Upper lobe of left lung (tissue), 6 donors: ENCODE measurements at regions not wholly inside any gene's neighbourhood (a gene's known extent, or its start where the extent isn't known, plus 50 kb on each side); places are given as distances from the start of the nearest gene placed in this dataset.

Experiments used
- ATAC-seq, 2 donors: fragments of 200-7000 bp; cut with Tn5 transposase; one replicate each; pipeline ENCODE4 v1.9.1; 2022; ENCODE audit warnings: mild to moderate bottlenecking in 2 of 2, moderate library complexity in 2 of 2; ENCODE audit not compliant: low FRiP score in 2 of 2
- DNase-seq, 2 donors: peaks; one replicate each; pipeline ENCODE4 v3.0.0-alpha.2; 2019 to 2020
- H3K27ac ChIP-seq, 4 donors: fragments of 200-600 bp; sonication (generic); one replicate each; pipeline ENCODE4 v1.5.1; 2016 to 2019
- H3K27me3 ChIP-seq, 4 donors: fragments of 200-600 bp; sonication (generic); one replicate each; pipeline ENCODE4 v1.5.1; 2017 to 2019
- H3K36me3 ChIP-seq, 4 donors: fragments of 200-600 bp; sonication (generic); one replicate each; pipeline ENCODE4 v1.5.1; 2016 to 2019
- H3K4me1 ChIP-seq, 4 donors: fragments of 200-600 bp; sonication (generic); one replicate each; pipeline ENCODE4 v1.5.1; 2018 to 2019
- H3K4me3 ChIP-seq, 4 donors: fragments of 200-600 bp; sonication (generic); one replicate each; pipeline ENCODE4 v1.5.1; 2017 to 2019; ENCODE audit warnings: mild to moderate bottlenecking in 2 of 4, moderate library complexity in 1 of 4
- H3K9me3 ChIP-seq, 4 donors: fragments of 200-600 bp; sonication (generic); one replicate each; pipeline ENCODE4 v1.5.1; 2018 to 2019
- EP300 ChIP-seq, 4 donors: sonication (generic); formaldehyde crosslinking; IDR thresholded peaks; one replicate each; pipeline ENCODE4 v1.5.1; 2017; ENCODE audit warnings: antibody characterized with exemption in 4 of 4, control low read depth in 2 of 4
- POLR2A ChIP-seq, 4 donors: fragments of 450-650 bp; IDR thresholded peaks; one replicate each; pipeline ENCODE4 v1.5.1; 2016 to 2017; ENCODE audit warnings: antibody characterized with exemption in 4 of 4, mild to moderate bottlenecking in 2 of 4
- POLR2AphosphoS5 ChIP-seq, 2 donors: sonication (generic); formaldehyde crosslinking; IDR thresholded peaks; one replicate each; pipeline ENCODE4 v1.5.1; 2017; ENCODE audit warnings: antibody characterized with exemption in 2 of 2
- WGBS, 2 donors: methylation state at CpG; one replicate each; pipeline ENCODE4 v1.1.5; 2017 to 2018; 5-methylcytosine and 5-hydroxymethylcytosine counted together
- TF ChIP-seq, protein P1 (sequence below), 6 experiments: fragments of 450-650 bp in 4 of 6; fragments of 200-600 bp in 2 of 6; sonication (generic) in 2 of 6; IDR thresholded peaks; one replicate each; pipeline ENCODE4 v1.5.1; 2016 to 2019; ENCODE audit warnings: antibody characterized with exemption in 6 of 6
- donor health status: DM: no; HTN: no; CAD: no; lungs with moderate emphysema.
- donor health status: DM: no; HTN: yes; CAD: no; lungs with severe emphysema.

DNA sequence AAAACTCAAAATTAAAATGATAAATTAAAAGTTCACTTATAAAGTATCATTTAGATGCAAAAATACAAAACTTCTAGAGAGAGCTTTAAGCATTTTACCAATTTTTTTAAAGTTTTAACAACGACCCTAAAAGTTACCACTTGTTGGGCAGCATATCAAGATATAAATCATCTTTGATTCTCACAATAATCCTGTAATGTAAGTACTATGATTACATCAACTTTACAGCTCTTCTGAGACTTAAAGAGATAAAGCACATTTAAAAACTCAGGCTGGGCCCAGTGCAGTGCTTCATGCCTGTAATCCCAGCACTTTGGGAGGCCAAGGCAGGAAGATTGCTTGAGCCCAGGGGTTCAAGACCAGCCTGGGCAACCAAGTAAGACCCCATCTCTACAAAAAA lies 202.7 kb upstream of the GPC6 start:
- no peak for TF ChIP-seq POLR2A (IDR thresholded peaks at IDR 0.05)
- no peak for TF ChIP-seq POLR2AphosphoS5 (IDR thresholded peaks at IDR 0.05)
- TF ChIP-seq, protein P1, sequence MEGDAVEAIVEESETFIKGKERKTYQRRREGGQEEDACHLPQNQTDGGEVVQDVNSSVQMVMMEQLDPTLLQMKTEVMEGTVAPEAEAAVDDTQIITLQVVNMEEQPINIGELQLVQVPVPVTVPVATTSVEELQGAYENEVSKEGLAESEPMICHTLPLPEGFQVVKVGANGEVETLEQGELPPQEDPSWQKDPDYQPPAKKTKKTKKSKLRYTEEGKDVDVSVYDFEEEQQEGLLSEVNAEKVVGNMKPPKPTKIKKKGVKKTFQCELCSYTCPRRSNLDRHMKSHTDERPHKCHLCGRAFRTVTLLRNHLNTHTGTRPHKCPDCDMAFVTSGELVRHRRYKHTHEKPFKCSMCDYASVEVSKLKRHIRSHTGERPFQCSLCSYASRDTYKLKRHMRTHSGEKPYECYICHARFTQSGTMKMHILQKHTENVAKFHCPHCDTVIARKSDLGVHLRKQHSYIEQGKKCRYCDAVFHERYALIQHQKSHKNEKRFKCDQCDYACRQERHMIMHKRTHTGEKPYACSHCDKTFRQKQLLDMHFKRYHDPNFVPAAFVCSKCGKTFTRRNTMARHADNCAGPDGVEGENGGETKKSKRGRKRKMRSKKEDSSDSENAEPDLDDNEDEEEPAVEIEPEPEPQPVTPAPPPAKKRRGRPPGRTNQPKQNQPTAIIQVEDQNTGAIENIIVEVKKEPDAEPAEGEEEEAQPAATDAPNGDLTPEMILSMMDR (IDR thresholded peaks at IDR 0.05), result no peak
- no peak for TF ChIP-seq EP300 (IDR thresholded peaks at IDR 0.05)
- Histone ChIP-seq H3K27me3 (no peaks in the 10 kb centered on the region), H3K9me3 (no peaks in the 10 kb centered on the region), H3K27ac (no peak overlapping the region), H3K4me3 (no peak overlapping the region), H3K36me3 (no peaks in the 10 kb centered on the region), H3K4me1 (no peaks in the 10 kb centered on the region)
- DNase-seq (no peak), ATAC-seq (no peak)
- WGBS, 2 donors, result 33 to 45% methylated on average over 1 of the region's 1 CpG

DNA sequence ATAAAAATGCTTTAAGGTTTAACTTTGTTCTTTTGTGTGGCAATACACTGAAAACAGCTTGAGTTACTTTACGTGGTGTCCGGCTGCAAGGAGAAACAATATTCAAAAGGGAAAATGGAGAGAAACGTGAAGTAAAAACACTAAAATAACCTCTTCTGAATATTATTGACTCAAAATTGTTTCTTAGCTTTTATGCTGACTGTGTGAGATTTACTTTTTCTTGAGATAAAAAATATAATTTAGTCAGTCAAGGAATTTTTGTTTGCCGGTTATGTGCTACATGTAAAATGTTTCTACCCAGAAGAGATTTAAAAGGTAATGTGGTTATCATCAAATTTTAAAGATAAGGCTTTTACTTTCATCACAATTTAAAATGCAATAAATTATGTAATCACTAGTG lies 200.6 kb upstream of the GPC6 start:
- TF ChIP-seq, protein P1 (IDR thresholded peaks at IDR 0.05), result no peak
- TF ChIP-seq POLR2A (IDR thresholded peaks at IDR 0.05), result no peak
- no peak for TF ChIP-seq EP300 (IDR thresholded peaks at IDR 0.05)
- TF ChIP-seq POLR2AphosphoS5 (IDR thresholded peaks at IDR 0.05), result no peak
- no peaks in the 10 kb centered on the region for H3K27me3 ChIP-seq
- no peak overlapping the region for H3K27ac ChIP-seq
- no peaks in the 10 kb centered on the region for H3K36me3 ChIP-seq
- H3K4me1 ChIP-seq, result no peaks in the 10 kb centered on the region
- no peaks in the 10 kb centered on the region for H3K9me3 ChIP-seq
- DNase-seq, result no peak
- no peak overlapping the region for H3K4me3 ChIP-seq
- 82 to 84% methylated on average over 4 of the region's 4 CpGs for WGBS, 2 donors
- no peak for ATAC-seq

DNA sequence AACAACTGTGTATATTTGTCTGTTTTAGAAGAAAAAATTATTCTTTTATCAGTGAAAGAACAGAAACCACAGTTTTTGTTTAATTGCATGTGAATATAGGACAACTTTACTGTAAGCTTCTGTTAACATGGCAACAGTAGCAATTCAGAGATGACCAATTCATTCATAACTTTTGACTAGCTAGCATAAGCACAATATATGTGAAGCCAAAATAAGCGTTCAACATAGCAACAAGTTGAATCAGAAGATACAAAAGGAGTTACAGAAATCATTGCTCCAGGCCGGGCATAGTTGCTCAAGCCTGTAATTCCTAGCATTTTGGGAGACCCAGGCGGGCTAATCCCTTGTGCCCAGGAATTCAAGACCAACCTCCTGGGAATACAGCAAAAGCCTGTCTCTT lies 197.1 kb upstream of the GPC6 start:
- no peak for ATAC-seq

DNA sequence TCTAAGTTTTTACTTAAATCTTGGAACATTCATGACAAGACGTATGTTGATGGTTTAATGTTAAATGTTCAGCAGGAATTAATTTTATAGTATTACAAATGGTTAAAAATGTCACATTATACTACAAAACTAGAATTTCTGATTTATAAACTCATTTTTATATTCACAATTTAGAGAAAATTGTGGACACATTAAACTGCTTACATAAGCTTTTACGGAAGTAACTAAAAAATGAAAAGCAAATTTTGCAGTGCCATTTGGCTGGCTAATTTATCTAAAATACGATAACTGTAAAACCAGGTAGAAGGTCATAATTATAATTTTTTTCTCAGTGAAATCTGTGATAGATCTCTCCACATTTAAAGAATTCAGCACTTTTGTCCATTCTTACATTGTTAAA lies 190.2 kb upstream of the GPC6 start:
- 86 to 87% methylated on average over 3 of the region's 3 CpGs for WGBS, 2 donors
- ATAC-seq, result no peak
- Histone ChIP-seq H3K4me3 (no peak overlapping the region), H3K36me3 (no peaks in the 10 kb centered on the region), H3K27ac (no peak overlapping the region), H3K9me3 (no peaks in the 10 kb centered on the region), H3K27me3 (no peaks in the 10 kb centered on the region), H3K4me1 (no peaks in the 10 kb centered on the region)
- no peak for DNase-seq
- TF ChIP-seq POLR2A (IDR thresholded peaks at IDR 0.05) (no peak), POLR2AphosphoS5 (IDR thresholded peaks at IDR 0.05) (no peak), EP300 (IDR thresholded peaks at IDR 0.05) (no peak)
- TF ChIP-seq, protein P1 (IDR thresholded peaks at IDR 0.05), result no peak

More for the DNA sequence above, 197.1 kb upstream of the GPC6 start:
- Histone ChIP-seq H3K4me3 (no peak overlapping the region), H3K36me3 (no peaks in the 10 kb centered on the region), H3K27ac (no peak overlapping the region), H3K9me3 (no peaks in the 10 kb centered on the region), H3K4me1 (no peaks in the 10 kb centered on the region), H3K27me3 (no peaks in the 10 kb centered on the region)
- no peak for TF ChIP-seq EP300 (IDR thresholded peaks at IDR 0.05)
- TF ChIP-seq, protein P1 (IDR thresholded peaks at IDR 0.05), result no peak
- no peak for TF ChIP-seq POLR2AphosphoS5 (IDR thresholded peaks at IDR 0.05)
- no peak for TF ChIP-seq POLR2A (IDR thresholded peaks at IDR 0.05)
- DNase-seq, result no peak
- WGBS, 2 donors, result 80 to 87% methylated on average over 3 of the region's 3 CpGs

DNA sequence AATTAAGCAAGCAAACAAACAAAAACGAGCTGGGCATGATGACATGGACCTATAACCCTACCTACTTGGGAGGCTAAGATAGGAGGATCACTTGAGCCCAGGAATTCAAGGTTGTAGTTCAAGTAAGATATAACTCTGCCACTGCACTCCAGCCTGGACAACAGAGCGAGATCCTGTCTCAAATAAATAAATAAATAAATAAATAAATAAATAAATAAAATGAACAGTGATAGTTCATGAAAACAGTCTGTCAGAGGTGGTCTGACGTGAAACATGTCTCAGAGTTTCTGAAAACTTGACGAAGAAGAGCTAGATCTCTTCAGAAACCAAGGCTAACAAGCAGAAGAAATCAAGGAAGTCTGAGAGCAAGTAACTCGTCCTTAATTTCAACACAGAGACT lies 188.8 kb upstream of the GPC6 start:
- TF ChIP-seq POLR2AphosphoS5 (IDR thresholded peaks at IDR 0.05) (no peak), POLR2A (IDR thresholded peaks at IDR 0.05) (no peak), EP300 (IDR thresholded peaks at IDR 0.05) (no peak)
- TF ChIP-seq, protein P1 (IDR thresholded peaks at IDR 0.05), result no peak
- WGBS, 2 donors, result 69 to 78% methylated on average over 5 of the region's 5 CpGs

More for the DNA sequence above, 188.8 kb upstream of the GPC6 start:
- Histone ChIP-seq H3K27ac (no peak overlapping the region), H3K36me3 (no peaks in the 10 kb centered on the region), H3K27me3 (no peaks in the 10 kb centered on the region), H3K9me3 (no peaks in the 10 kb centered on the region), H3K4me1 (no peaks in the 10 kb centered on the region), H3K4me3 (no peak overlapping the region)
- no peak for ATAC-seq
- no peak for DNase-seq
